ENCODE measurements at regions not wholly inside any gene's neighbourhood (a gene's known extent, or its start where the extent isn't known, plus 50 kb on each side); places are given as distances from the start of the nearest gene placed in this dataset.

GRCh38 chr1:82560566-82560965 is 759.8 kb downstream of the ADGRL2 start:
- no peak for TF ChIP-seq EZH2 (IDR thresholded peaks at IDR 0.05)
- no peak for TF ChIP-seq POLR2AphosphoS5 (IDR thresholded peaks at IDR 0.05; ENCODE audit: borderline replicate concordance, low read depth, low read length)
- TF ChIP-seq FOXP2 (optimal IDR thresholded peaks at IDR 0.05; ENCODE audit: control extremely low read depth, extremely low read length, insufficient read depth) = no peak

Measured in SK-N-MC (cell line).